HG02678 (cell line): ENCODE measurements at regions not wholly inside any gene's neighbourhood (a gene's known extent, or its start where the extent isn't known, plus 50 kb on each side); places are given as distances from the start of the nearest gene placed in this dataset.
"Not testable (repeated sequence)": the region's sequence is repeated elsewhere in the genome, so short reads cannot be mapped to it uniquely, and the experiment has no call there.

ENCODE experiments used
- ATAC-seq: cut with Tn5 transposase; IDR thresholded peaks from one replicate; pipeline ENCODE4 v1.9.1; 2021; ENCODE audit warnings: mild to moderate bottlenecking, moderate library complexity; ENCODE audit not compliant: unreplicated experiment

- not testable (repeated sequence) for ATAC-seq
Observed at GRCh38 chr4:74505355-74505978, 60.5 kb downstream of the AREG start.

- ATAC-seq = not testable (repeated sequence)
Observed at GRCh38 chr4:74509363-74509762, 64.4 kb downstream of the AREG start.

- ATAC-seq = no peak
Observed at GRCh38 chr4:74516303-74516702, 71.4 kb downstream of the AREG start.

- ATAC-seq = no peak
Observed at GRCh38 chr4:74517996-74518395, 73.1 kb downstream of the AREG start.

GRCh38 chr4:74522251-74522991, 77.5 kb downstream of the AREG start:
- no peak for ATAC-seq

- ATAC-seq = no peak
Observed at GRCh38 chr4:74523096-74523495, 78.2 kb downstream of the AREG start.

- ATAC-seq = no peak
Observed at GRCh38 chr4:74524985-74525384, 80.0 kb downstream of the AREG start.

- ATAC-seq = no peak
Observed at GRCh38 chr4:74527049-74527448, 82.1 kb downstream of the AREG start.

- ATAC-seq = no peak
Observed at GRCh38 chr4:74528178-74528577, 83.2 kb downstream of the AREG start.

- no peak for ATAC-seq
Observed at GRCh38 chr4:74529284-74530041, 84.5 kb downstream of the AREG start.

- peak; percentile 94 for ATAC-seq
Observed at GRCh38 chr4:74531963-74532794, 87.2 kb downstream of the AREG start.

GRCh38 chr4:74534121-74534520, 89.2 kb downstream of the AREG start:
- no peak for ATAC-seq

GRCh38 chr4:74534936-74535335, 90.0 kb downstream of the AREG start:
- no peak for ATAC-seq

GRCh38 chr4:74535512-74535911, 90.6 kb downstream of the AREG start:
- ATAC-seq = no peak

- no peak for ATAC-seq
Observed at GRCh38 chr4:74536557-74536956, 91.6 kb downstream of the AREG start.

GRCh38 chr4:74537459-74537858, 92.5 kb downstream of the AREG start:
- ATAC-seq = no peak

GRCh38 chr4:74539044-74539790, 94.3 kb downstream of the AREG start:
- ATAC-seq = peak; percentile 41

GRCh38 chr4:74540193-74540592, 95.3 kb downstream of the AREG start:
- ATAC-seq = no peak

GRCh38 chr4:74541667-74542066, 96.7 kb downstream of the AREG start:
- ATAC-seq = no peak

GRCh38 chr4:74543231-74543781, 98.4 kb downstream of the AREG start:
- ATAC-seq = peak; percentile 93
